Astrocyte of the cerebellum (primary cell): ENCODE measurements at regions not wholly inside any gene's neighbourhood (a gene's known extent, or its start where the extent isn't known, plus 50 kb on each side); places are given as distances from the start of the nearest gene placed in this dataset.
"Not testable (repeated sequence)": the region's sequence is repeated elsewhere in the genome, so short reads cannot be mapped to it uniquely, and the experiment has no call there.

ENCODE experiments used
- DNase-seq: peaks from one replicate; pipeline ENCODE4 v3.0.0-alpha.2; 2011; ENCODE audit warnings: low read depth
- H3K4me3 ChIP-seq: 2 replicates; pipeline ENCODE4 v1.5.1; 2011; ENCODE audit warnings: mild to moderate bottlenecking, low read depth, low read length, moderate library complexity
- CTCF ChIP-seq: IDR thresholded peaks from 2 replicates; pipeline ENCODE4 v1.5.1; 2012; ENCODE audit warnings: low read length, low read depth, moderate library complexity, mild to moderate bottlenecking; ENCODE audit errors: missing control alignments
- in situ Hi-C: cut with HindIII; loops from 2 replicates; pipeline ENCODE4 v1.10.0; 2017; ENCODE audit warnings: low sequenced_read_pairs

- in situ Hi-C loops, result no loop called here
- TF ChIP-seq CTCF, result no peak
- H3K4me3 ChIP-seq, result no peak overlapping the region
- DNase-seq, result no peak
Measured at GRCh38 chr3:191026746-191027145, 164.3 kb upstream of the GMNC start.

- no peak for TF ChIP-seq CTCF
- in situ Hi-C loops, result no loop called here
- H3K4me3 ChIP-seq, result no peak overlapping the region
- peak; percentile 28 for DNase-seq
Measured at GRCh38 chr3:191020730-191021396, 158.4 kb upstream of the GMNC start.

DNA sequence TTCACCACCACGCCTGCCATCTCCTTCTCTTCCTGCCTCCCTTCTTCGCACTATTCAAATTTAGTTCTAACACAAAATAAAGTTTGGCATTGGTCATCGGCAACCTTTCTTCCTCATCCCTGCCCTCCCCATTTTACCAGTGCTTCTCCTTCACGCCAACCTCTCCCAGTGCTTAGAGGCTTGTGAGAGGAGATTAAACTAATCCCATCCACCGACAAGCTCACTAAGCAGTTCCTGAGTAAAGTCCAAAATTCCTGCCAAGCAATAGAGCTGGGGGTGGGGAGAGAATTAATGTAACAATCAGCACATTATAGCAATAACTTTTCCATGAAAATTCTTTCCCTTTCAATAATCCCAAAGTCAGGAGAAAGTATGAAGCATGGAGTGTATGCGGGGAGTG, 157.4 kb upstream of the GMNC start:
- in situ Hi-C loops, result no loop called here
- no peak for DNase-seq
- TF ChIP-seq CTCF, result no peak
- no peak overlapping the region for H3K4me3 ChIP-seq

- H3K4me3 ChIP-seq, DNase-seq, in situ Hi-C loops: not testable (repeated sequence)
Measured at GRCh38 chr3:191015960-191016359, 153.5 kb upstream of the GMNC start.

DNA sequence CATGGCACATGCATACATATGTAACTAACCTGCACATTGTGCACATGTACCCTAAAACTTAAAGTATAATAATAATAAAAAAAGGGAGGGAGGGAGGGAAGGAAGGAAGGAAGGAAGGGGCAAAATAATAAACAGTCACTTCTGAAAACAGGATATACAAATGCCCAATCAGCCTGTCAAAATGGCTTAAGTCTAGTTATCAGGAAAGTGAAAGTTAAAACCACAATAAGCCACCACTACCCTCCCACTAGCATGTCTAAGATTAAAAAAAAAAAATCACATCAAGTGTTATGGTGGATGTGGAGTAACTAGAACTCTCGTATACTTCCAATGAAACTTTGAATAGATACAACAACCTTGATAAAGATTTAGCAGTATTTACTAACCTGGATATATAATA, 145.6 kb upstream of the GMNC start:
- in situ Hi-C loops, result no loop called here
- no peak for DNase-seq
- no peak overlapping the region for H3K4me3 ChIP-seq
- TF ChIP-seq CTCF, result no peak

- DNase-seq, result peak; percentile 5
- no peak for TF ChIP-seq CTCF
- H3K4me3 ChIP-seq, result no peak overlapping the region
- in situ Hi-C loops, result no loop called here
Measured at GRCh38 chr3:191005790-191006189, 143.3 kb upstream of the GMNC start.

DNA sequence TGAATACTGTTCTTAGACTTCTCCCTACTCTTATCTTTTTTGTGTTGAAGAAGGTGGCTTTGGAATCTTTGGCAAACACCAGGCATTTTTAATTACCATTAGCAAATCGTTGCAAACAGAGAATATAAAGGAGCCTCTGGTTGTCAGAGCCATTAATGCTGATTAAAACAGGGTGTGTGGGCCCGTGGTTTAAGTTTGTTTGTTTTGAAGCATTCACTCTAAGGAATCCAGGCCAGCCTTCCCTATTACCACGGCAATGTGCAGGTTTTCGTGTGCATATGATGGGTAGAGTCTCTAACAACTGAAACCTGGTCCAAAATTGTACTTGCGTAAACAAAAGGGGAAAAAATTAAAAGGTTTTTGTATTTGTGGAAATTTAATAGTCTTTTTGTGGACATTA, 141.2 kb upstream of the GMNC start:
- in situ Hi-C loops, result no loop called here
- TF ChIP-seq CTCF, result no peak
- H3K4me3 ChIP-seq, result no peak overlapping the region
- DNase-seq, result no peak
